SK-N-SH (cell line): ENCODE measurements at regions not wholly inside any gene's neighbourhood (a gene's known extent, or its start where the extent isn't known, plus 50 kb on each side); places are given as distances from the start of the nearest gene placed in this dataset.

Experiments used
- CTCF ChIA-PET: fragments of 300-600, 350-600 bp; formaldehyde crosslinking; extraction: SDS; loops from one replicate; lab custom pipeline; 2021; lab: Yijun Ruan, JAX
- POLR2A ChIA-PET: fragments of 350-600 bp; sonication (Branson Sonifier 250); formaldehyde crosslinking; extraction: SDS; loops from one replicate; lab custom pipeline; 2020; ENCODE audit warnings: antibody characterized with exemption, inconsistent platforms; lab: Yijun Ruan, JAX
- DNase-seq: peaks from one replicate; pipeline ENCODE4 v3.0.0; 2012
- H2AFZ ChIP-seq: fragments of 200-600 bp; sonication (generic); 2 replicates; pipeline ENCODE4 v1.8.1; 2016; ENCODE audit warnings: antibody characterized with exemption, mild to moderate bottlenecking, low read depth
- H3F3A ChIP-seq: fragments of 200-600 bp; sonication (generic); replicated peaks from 2 replicates; pipeline ENCODE3; 2016; ENCODE audit warnings: antibody characterized with exemption, mild to moderate bottlenecking; ENCODE audit not compliant: insufficient read depth
- H3K27ac ChIP-seq, 2 experiments: fragments of 200-500 bp in 1 of 2; fragments of 200-600 bp in 1 of 2; sonication (Bioruptor generic) in 1 of 2; sonication (generic), shearing (Covaris generic) in 1 of 2; 2 replicates each; pipeline versions ENCODE4 v1.5.1 to v1.6.1; 2014 to 2016; ENCODE audit warnings: low read depth in 2 of 2, inconsistent platforms in 1 of 2, low read length in 1 of 2, mild to moderate bottlenecking in 1 of 2, mixed read lengths in 1 of 2
- H3K27me3 ChIP-seq: fragments of 200-600 bp; sonication (generic), shearing (Covaris generic); 2 replicates; pipeline ENCODE4 v1.6.1; 2016; ENCODE audit warnings: mixed run types; ENCODE audit not compliant: insufficient read depth
- H3K36me3 ChIP-seq, 2 experiments: fragments of 200-500 bp in 1 of 2; fragments of 200-600 bp in 1 of 2; sonication (Bioruptor generic) in 1 of 2; sonication (generic) in 1 of 2; replicated peaks in 1 of 2; 2 replicates each; pipeline versions ENCODE3 to v1.5.1; 2014 to 2016; ENCODE audit warnings: low read length in 1 of 2, mild to moderate bottlenecking in 1 of 2; ENCODE audit not compliant: insufficient read depth in 2 of 2, control insufficient read depth in 1 of 2
- H3K4me1 ChIP-seq, 2 experiments: fragments of 200-500 bp in 1 of 2; fragments of 200-600 bp in 1 of 2; sonication (Bioruptor generic) in 1 of 2; sonication (generic), shearing (Covaris generic) in 1 of 2; 2 replicates each; pipeline versions ENCODE4 v1.5.1 to v1.6.1; 2014 to 2016; ENCODE audit warnings: low read depth in 1 of 2, low read length in 1 of 2, mixed run types in 1 of 2; ENCODE audit not compliant: insufficient read depth in 2 of 2, control insufficient read depth in 1 of 2
- H3K4me2 ChIP-seq: fragments of 200-600 bp; sonication (generic), shearing (Covaris generic); 2 replicates; pipeline ENCODE4 v1.6.1; 2017; ENCODE audit warnings: mixed run types
- H3K4me3 ChIP-seq, 2 experiments: fragments of 200-500 bp in 1 of 2; fragments of 200-600 bp in 1 of 2; sonication (Bioruptor generic) in 1 of 2; sonication (generic), shearing (Covaris generic) in 1 of 2; 2 replicates each; pipeline versions ENCODE4 v1.5.1 to v1.8.1; 2014 to 2016; ENCODE audit warnings: low read depth in 2 of 2, inconsistent platforms in 1 of 2, low read length in 1 of 2, mild to moderate bottlenecking in 1 of 2, mixed read lengths in 1 of 2, moderate library complexity in 1 of 2
- H3K79me2 ChIP-seq: fragments of 200-600 bp; sonication (generic); 2 replicates; pipeline ENCODE4 v1.8.1; 2017; ENCODE audit warnings: mild to moderate bottlenecking; ENCODE audit not compliant: insufficient read depth
- H3K9ac ChIP-seq: fragments of 200-600 bp; sonication (generic); 2 replicates; pipeline ENCODE4 v1.6.1; 2017; ENCODE audit warnings: mixed run types
- H3K9me2 ChIP-seq: fragments of 200-600 bp; sonication (generic); 2 replicates; pipeline ENCODE4 v1.6.1; 2017; ENCODE audit warnings: mixed run types
- H3K9me3 ChIP-seq: fragments of 200-600 bp; sonication (generic); 2 replicates; pipeline ENCODE4 v1.6.1; 2017; ENCODE audit warnings: mixed run types, mild to moderate bottlenecking, moderate library complexity
- H4K20me1 ChIP-seq: fragments of 200-600 bp; sonication (generic); 2 replicates; pipeline ENCODE4 v1.6.1; 2017; ENCODE audit warnings: mild to moderate bottlenecking, mixed run types; ENCODE audit not compliant: insufficient read depth
- CHD2 ChIP-seq: fragments of 150-350 bp; IDR thresholded peaks from 2 replicates; pipeline ENCODE4 v1.6.1; 2018; ENCODE audit warnings: low read length; ENCODE audit not compliant: partially characterized antibody
- GABPA ChIP-seq: IDR thresholded peaks from 2 replicates; pipeline ENCODE4 v1.4.0; 2012; ENCODE audit warnings: low read depth, mild to moderate bottlenecking
- GATA2 ChIP-seq: sonication (generic); formaldehyde crosslinking; IDR thresholded peaks from 2 replicates; pipeline ENCODE4 v1.5.0; 2020; ENCODE audit warnings: mild to moderate bottlenecking, missing genetic modification reagents
- JUND ChIP-seq: IDR thresholded peaks from 2 replicates; pipeline ENCODE4 v1.4.0; 2012
- NFIC ChIP-seq: IDR thresholded peaks from 2 replicates; pipeline ENCODE4 v1.4.0; 2012; ENCODE audit warnings: borderline replicate concordance
- RXRA ChIP-seq: IDR thresholded peaks from 2 replicates; pipeline ENCODE4 v1.4.0; 2012; ENCODE audit warnings: low read depth, mild to moderate bottlenecking, borderline replicate concordance
- SIN3A ChIP-seq: IDR thresholded peaks from 2 replicates; pipeline ENCODE4 v1.6.1; 2012; ENCODE audit warnings: low read depth, mild to moderate bottlenecking, low read length, moderate library complexity, borderline replicate concordance
- TAF1 ChIP-seq: IDR thresholded peaks from 2 replicates; pipeline ENCODE4 v1.6.1; 2012; ENCODE audit warnings: low read depth, mild to moderate bottlenecking, low read length, moderate library complexity, borderline replicate concordance
- WGBS: methylation state at CpG from one replicate; pipeline ENCODE4 v1.1.6; 2017; ENCODE audit warnings: low lambda C conversion rate; 5-methylcytosine and 5-hydroxymethylcytosine counted together
- TF ChIP-seq, protein P1 (sequence below): IDR thresholded peaks from 2 replicates; pipeline ENCODE4 v1.4.0; 2012; ENCODE audit warnings: low read depth, borderline replicate concordance
- TF ChIP-seq, protein P2 (sequence below): fragments of 200-600 bp; sonication (generic); IDR thresholded peaks from 2 replicates; pipeline ENCODE4 v1.6.1; 2017; ENCODE audit warnings: antibody characterized with exemption, mild to moderate bottlenecking, moderate library complexity

DNA sequence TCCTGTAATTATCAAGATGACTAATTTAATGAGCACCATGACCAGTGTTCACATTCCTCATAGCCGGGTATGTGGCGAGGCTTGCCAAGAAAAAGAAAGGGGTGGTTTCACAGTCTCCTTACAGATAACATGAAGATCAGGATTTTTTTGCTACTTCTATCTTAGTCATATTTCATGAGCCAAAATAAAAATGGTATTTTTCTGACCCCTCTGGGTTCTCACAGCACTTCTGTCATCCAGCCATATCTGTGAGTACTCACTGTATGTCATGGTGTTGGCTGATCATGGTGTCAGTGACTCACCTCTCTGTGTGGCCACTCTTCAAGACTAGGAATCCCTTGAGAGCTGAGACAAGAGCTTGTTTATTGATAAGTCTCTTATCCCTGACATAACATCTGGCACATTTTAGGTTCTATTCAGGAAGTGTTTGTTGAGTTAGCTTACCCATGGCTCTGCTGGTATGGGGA lies 130.5 kb upstream of the LMCD1 start:
- no peaks in the 10 kb centered on the region; a peak in 1 of 4 replicates for H3K4me1 ChIP-seq
- ChIA-PET CTCF (no interaction called here), POLR2A (no interaction called here)
- no peak for TF ChIP-seq CHD2
- TF ChIP-seq, protein P1, sequence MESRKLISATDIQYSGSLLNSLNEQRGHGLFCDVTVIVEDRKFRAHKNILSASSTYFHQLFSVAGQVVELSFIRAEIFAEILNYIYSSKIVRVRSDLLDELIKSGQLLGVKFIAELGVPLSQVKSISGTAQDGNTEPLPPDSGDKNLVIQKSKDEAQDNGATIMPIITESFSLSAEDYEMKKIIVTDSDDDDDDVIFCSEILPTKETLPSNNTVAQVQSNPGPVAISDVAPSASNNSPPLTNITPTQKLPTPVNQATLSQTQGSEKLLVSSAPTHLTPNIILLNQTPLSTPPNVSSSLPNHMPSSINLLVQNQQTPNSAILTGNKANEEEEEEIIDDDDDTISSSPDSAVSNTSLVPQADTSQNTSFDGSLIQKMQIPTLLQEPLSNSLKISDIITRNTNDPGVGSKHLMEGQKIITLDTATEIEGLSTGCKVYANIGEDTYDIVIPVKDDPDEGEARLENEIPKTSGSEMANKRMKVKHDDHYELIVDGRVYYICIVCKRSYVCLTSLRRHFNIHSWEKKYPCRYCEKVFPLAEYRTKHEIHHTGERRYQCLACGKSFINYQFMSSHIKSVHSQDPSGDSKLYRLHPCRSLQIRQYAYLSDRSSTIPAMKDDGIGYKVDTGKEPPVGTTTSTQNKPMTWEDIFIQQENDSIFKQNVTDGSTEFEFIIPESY: no peak
- TF ChIP-seq SIN3A: no peak
- no peak for TF ChIP-seq RXRA
- H3F3A ChIP-seq: peaks cover 4% of the 10 kb centered on the region
- no peaks in the 10 kb centered on the region for H4K20me1 ChIP-seq
- no peak overlapping the region for H2AFZ ChIP-seq
- H3K9me2 ChIP-seq: no peaks in the 10 kb centered on the region
- H3K27ac ChIP-seq: no peak overlapping the region
- no peaks in the 10 kb centered on the region for H3K27me3 ChIP-seq
- H3K79me2 ChIP-seq: no peaks in the 10 kb centered on the region
- H3K36me3 ChIP-seq: no peaks in the 10 kb centered on the region
- H3K9ac ChIP-seq: no peak overlapping the region
- no peak overlapping the region for H3K4me3 ChIP-seq
- H3K4me2 ChIP-seq: no peak overlapping the region
- no peak for DNase-seq
- WGBS: 17% methylated on average over 2 of the region's 2 CpGs
- no peaks in the 10 kb centered on the region for H3K9me3 ChIP-seq

DNA sequence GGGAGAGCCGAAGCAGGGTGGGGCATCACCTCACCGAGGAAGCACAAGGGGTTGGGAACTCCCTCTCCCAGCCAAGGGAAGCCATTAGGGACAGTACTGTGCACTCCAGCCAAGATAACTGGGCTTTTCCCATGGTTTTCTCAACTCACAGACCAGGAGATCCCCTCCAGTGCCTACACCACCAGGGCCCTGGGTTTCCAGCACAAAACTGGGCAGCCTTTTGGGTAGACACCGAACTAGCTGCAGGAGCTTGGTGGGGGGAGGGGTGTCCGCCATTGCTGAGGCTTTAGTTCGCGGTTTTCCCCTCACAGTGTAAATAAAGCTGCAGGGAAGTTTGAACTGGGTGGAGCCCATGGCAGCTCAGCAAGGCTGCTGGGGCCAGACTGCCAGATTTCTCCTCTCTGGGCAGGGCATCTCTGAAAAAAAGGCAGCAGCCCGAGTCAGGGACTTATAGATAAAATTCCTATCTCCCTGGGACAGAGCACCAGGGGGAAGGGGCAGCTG lies 129.6 kb upstream of the LMCD1 start:
- 17% methylated on average over 3 of the region's 7 CpGs for WGBS
- Histone ChIP-seq H4K20me1 (no peaks in the 10 kb centered on the region), H2AFZ (no peak overlapping the region), H3K4me3 (no peak overlapping the region), H3K27me3 (no peaks in the 10 kb centered on the region), H3K27ac (no peak overlapping the region), H3F3A (peaks cover 4% of the 10 kb centered on the region), H3K9me2 (no peaks in the 10 kb centered on the region), H3K36me3 (no peaks in the 10 kb centered on the region), H3K79me2 (no peaks in the 10 kb centered on the region), H3K9me3 (no peaks in the 10 kb centered on the region), H3K4me1 (no peaks in the 10 kb centered on the region; a peak in 1 of 4 replicates), H3K4me2 (no peak overlapping the region), H3K9ac (no peak overlapping the region)
- TF ChIP-seq TAF1 (no peak), GABPA (no peak), GATA2 (CRISPR knock-in tag) (no peak), NFIC (no peak), JUND (no peak), RXRA (no peak)
- TF ChIP-seq, protein P2, sequence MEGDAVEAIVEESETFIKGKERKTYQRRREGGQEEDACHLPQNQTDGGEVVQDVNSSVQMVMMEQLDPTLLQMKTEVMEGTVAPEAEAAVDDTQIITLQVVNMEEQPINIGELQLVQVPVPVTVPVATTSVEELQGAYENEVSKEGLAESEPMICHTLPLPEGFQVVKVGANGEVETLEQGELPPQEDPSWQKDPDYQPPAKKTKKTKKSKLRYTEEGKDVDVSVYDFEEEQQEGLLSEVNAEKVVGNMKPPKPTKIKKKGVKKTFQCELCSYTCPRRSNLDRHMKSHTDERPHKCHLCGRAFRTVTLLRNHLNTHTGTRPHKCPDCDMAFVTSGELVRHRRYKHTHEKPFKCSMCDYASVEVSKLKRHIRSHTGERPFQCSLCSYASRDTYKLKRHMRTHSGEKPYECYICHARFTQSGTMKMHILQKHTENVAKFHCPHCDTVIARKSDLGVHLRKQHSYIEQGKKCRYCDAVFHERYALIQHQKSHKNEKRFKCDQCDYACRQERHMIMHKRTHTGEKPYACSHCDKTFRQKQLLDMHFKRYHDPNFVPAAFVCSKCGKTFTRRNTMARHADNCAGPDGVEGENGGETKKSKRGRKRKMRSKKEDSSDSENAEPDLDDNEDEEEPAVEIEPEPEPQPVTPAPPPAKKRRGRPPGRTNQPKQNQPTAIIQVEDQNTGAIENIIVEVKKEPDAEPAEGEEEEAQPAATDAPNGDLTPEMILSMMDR: no peak
- ChIA-PET CTCF (interaction anchor here (1.5 kb wide), 1 partner anchor 70 kb away, joined by 3 read pairs; no protein-coding TSS in a partner anchor), POLR2A (interaction anchor here (1.1 kb wide), 1 partner anchor 11 kb away, joined by 3 read pairs; no protein-coding TSS in a partner anchor)
- no peak for DNase-seq
